ENCODE measurements at regions not wholly inside any gene's neighbourhood (a gene's known extent, or its start where the extent isn't known, plus 50 kb on each side); places are given as distances from the start of the nearest gene placed in this dataset.

- TF ChIP-seq ZNF704 (CRISPR knock-in tag; IDR thresholded peaks at IDR 0.05; ENCODE audit: borderline replicate concordance) (no peak), ZNF770 (CRISPR knock-in tag; IDR thresholded peaks at IDR 0.05) (no peak), ZKSCAN1 (IDR thresholded peaks at IDR 0.05; ENCODE audit: low read length) (no peak), PBX2 (CRISPR knock-in tag; IDR thresholded peaks at IDR 0.05) (no peak), SP140L (CRISPR knock-in tag; IDR thresholded peaks at IDR 0.05; ENCODE audit: borderline replicate concordance) (no peak), ZNF567 (CRISPR knock-in tag; IDR thresholded peaks at IDR 0.05; ENCODE audit: borderline replicate concordance) (no peak), MIER3 (CRISPR knock-in tag; IDR thresholded peaks at IDR 0.05; ENCODE audit: borderline replicate concordance) (peak; percentile 51; the same call in 1 of the 2 replicates), ZFP36 (IDR thresholded peaks at IDR 0.05; ENCODE audit: borderline replicate concordance, low read depth, low read length, partially characterized antibody) (no peak), ZNF343 (CRISPR knock-in tag; IDR thresholded peaks at IDR 0.05) (no peak), ZNF879 (CRISPR knock-in tag; IDR thresholded peaks at IDR 0.05) (no peak), ZNF275 (CRISPR knock-in tag; IDR thresholded peaks at IDR 0.05; ENCODE audit: borderline replicate concordance) (no peak), NFIB (CRISPR knock-in tag; IDR thresholded peaks at IDR 0.05; ENCODE audit: borderline replicate concordance) (no peak), ZNF878 (CRISPR knock-in tag; IDR thresholded peaks at IDR 0.05) (no peak), ZNF737 (CRISPR knock-in tag; IDR thresholded peaks at IDR 0.05; ENCODE audit: borderline replicate concordance) (no peak), HOXA9 (CRISPR knock-in tag; IDR thresholded peaks at IDR 0.05; ENCODE audit: borderline replicate concordance) (no peak), SSRP1 (CRISPR knock-in tag; IDR thresholded peaks at IDR 0.05) (no peak), SRSF9 (IDR thresholded peaks at IDR 0.05; ENCODE audit: borderline replicate concordance, insufficient read depth, low read depth, low read length, poor library complexity, severe bottlenecking) (no peak), NR1H2 (CRISPR knock-in tag; IDR thresholded peaks at IDR 0.05; ENCODE audit: borderline replicate concordance, low read depth) (no peak), PRMT3 (CRISPR knock-in tag; IDR thresholded peaks at IDR 0.05; ENCODE audit: borderline replicate concordance, low read depth) (no peak), FOXK1 (CRISPR knock-in tag; IDR thresholded peaks at IDR 0.05; ENCODE audit: borderline replicate concordance, low read depth) (peak; percentile 51; the same call in 1 of the 2 replicates), SMARCE1 (IDR thresholded peaks at IDR 0.05; ENCODE audit: borderline replicate concordance) (no peak), RXRB (CRISPR knock-in tag; IDR thresholded peaks at IDR 0.05; ENCODE audit: borderline replicate concordance) (peak; percentile 42; the same call in 1 of the 2 replicates), ELF3 (CRISPR knock-in tag; IDR thresholded peaks at IDR 0.05) (0 out of 2 replicates have a peak, but pooled peaks have one; percentile 41), HDAC6 (IDR thresholded peaks at IDR 0.05; ENCODE audit: low read depth, low read length) (no peak), IRF1 (CRISPR knock-in tag; IDR thresholded peaks at IDR 0.05; ENCODE audit: low read depth) (no peak)
These were observed 168.6 kb upstream of the GRK3 start (continued) for GRCh38 chr22:25395915-25396314.

Data from HepG2 (cell line).